Activated T-cell treated with anti-CD3 and anti-CD28 coated beads, Interleukin-2, amount 50 U/mL, for 48 hours (primary cell): ENCODE measurements at regions not wholly inside any gene's neighbourhood (a gene's known extent, or its start where the extent isn't known, plus 50 kb on each side); places are given as distances from the start of the nearest gene placed in this dataset.
A peak's percentile ranks its signal among the peaks of the same experiment; 100 is the strongest.
"Not testable (repeated sequence)": the region's sequence is repeated elsewhere in the genome, so short reads cannot be mapped to it uniquely, and the experiment has no call there.

Experiments
- DNase-seq, 2 experiments: peaks; one replicate each; pipeline ENCODE4 v3.0.0-alpha.2; 2020

- no peak for DNase-seq
Measured at GRCh38 chr17:11182430-11182829, 58.6 kb upstream of the SHISA6 start.

- DNase-seq: no peak
Measured at GRCh38 chr17:11178581-11178980, 62.4 kb upstream of the SHISA6 start.

DNA sequence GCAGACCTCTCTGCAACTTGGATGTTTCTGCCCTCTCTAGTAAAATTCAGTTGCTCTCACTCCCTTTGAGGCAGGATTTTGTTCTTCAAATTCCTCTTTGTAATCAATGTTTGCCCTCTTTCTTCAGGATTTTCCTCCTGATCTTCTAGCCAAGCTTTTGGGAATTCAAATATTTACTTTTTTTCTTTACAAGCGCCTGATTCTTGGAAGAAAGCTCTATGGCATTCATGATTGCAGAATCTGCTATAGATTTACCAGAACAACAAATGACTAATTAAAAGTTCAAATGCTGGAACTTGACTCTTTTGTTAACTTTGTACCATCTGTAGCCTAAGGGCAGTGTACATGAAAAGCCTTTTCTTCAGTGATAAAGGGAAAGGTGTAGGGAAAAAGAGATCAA is 63.7 kb upstream of the SHISA6 start:
- DNase-seq: no peak

GRCh38 chr17:11176549-11176948 is 64.5 kb upstream of the SHISA6 start:
- no peak for DNase-seq

DNA sequence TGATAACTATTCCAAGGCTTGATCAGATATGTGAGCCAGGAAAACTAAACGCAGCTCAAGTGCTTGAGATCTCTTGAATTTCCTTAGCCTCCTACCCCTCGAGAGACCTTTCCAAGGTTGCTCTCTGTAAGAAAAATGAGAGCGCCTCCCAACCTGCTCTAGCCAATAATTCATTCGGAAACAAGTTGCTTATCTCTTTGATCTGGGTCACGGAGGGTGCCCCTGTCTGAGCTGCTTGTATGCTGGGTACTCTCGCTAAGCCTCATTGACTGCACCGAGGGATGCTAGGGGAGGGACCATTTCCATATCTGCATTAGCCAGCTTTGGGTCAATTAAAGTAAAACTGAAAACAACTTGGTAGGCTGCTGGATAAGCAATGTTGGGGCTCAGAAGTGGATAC is 70.1 kb upstream of the SHISA6 start:
- DNase-seq: no peak

- no peak for DNase-seq
Measured at GRCh38 chr17:11151818-11152425, 89.1 kb upstream of the SHISA6 start.

- not testable (repeated sequence) for DNase-seq
Measured at GRCh38 chr17:11150906-11151511, 90.0 kb upstream of the SHISA6 start.

DNA sequence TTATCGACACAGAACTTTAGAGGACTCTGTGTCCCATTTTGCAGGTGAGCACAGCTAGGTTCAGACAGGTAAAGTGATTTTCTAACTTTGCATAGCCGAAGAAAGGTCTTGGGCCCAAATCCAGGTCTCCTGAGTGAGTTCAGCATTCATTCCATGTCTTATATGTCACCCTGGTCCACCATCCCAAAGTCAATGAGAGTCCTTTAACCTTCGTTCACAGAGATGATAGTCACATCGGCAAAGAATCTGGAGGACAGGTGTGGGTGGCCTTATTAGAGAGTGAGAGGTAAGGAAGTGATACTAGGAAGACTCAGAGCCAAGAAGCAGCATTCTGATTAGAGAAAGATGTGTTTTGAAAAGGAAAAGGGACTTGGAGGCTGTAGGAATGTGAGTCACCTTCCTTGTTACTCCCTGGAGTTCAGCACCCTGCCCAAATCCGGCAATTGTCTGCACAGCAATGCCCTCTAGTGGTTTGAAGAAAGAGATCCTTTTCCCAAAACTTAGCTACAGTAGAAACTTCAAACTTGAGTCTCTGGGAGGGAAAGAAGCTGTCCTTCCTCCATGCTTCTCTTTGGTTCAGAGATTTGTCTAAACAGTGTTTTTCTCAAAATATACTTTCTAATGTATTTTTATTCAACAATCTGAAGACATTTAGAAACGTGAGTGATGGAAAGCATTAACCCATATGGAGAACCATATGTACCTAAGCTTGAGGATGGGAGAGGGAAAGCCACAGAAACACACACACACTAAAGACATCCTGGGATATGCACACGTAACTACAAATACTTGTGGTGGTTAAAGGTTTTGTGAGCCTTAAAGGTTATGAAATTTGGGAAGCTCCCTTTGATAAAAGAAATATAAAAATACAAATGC is 96.4 kb upstream of the SHISA6 start:
- peak in 1 of 2 experiments; percentile 15 for DNase-seq

GRCh38 chr17:11142231-11142630 is 98.8 kb upstream of the SHISA6 start:
- DNase-seq: no peak

GRCh38 chr17:11140501-11140900 is 100.5 kb upstream of the SHISA6 start:
- DNase-seq: no peak

DNA sequence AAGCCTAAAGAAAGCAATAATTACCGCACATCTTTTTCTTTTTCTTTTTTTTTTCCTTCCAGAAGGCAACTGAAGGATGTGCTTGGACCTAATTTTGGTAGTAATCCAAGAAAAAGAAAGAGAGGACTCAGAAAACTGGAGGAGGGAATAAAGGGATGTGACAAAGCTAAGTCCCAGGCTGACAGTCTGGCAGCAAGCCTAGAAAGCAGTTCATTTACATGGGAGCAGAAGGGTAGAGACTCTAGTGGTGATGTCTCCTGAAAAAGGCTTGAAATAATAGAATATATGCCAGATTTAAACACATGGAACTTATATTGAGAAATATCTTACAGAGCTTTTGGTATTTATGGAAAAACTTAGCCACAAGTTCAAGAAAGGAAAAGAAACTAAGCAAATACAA is 101.0 kb upstream of the SHISA6 start:
- no peak for DNase-seq

- DNase-seq: no peak
Measured at GRCh38 chr17:11138023-11138422, 103.0 kb upstream of the SHISA6 start.

GRCh38 chr17:11135819-11136218 is 105.2 kb upstream of the SHISA6 start:
- no peak for DNase-seq

- no peak for DNase-seq
Measured at GRCh38 chr17:11130367-11130766, 110.6 kb upstream of the SHISA6 start.

GRCh38 chr17:11122908-11123307 is 118.1 kb upstream of the SHISA6 start:
- no peak for DNase-seq

- DNase-seq: no peak
Measured at GRCh38 chr17:11121341-11121985, 119.5 kb upstream of the SHISA6 start.

- DNase-seq: no peak
Measured at GRCh38 chr17:11109106-11109505, 131.9 kb upstream of the SHISA6 start.

- no peak for DNase-seq
Measured at GRCh38 chr17:11105141-11105540, 135.9 kb upstream of the SHISA6 start.

DNA sequence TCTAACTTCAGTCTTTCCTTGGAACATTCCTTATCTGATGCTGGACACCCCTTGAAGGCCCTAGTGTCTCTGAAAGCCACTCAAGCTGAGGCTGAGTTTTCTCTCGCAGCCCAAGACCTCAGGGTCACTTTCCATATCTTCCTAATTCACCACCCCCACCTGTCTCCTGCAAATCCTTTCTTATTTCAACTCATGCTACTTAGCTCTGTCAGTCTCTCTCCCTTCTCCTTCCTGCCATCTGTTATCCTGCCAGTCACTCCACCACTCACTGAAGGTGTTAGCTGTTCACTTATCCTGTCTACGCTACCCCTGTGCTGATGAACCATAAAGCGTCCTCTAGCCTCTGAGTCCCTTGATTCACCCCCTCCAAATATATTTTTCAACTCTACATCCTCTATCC is 143.9 kb upstream of the SHISA6 start:
- no peak for DNase-seq

GRCh38 chr17:11094331-11094730 is 146.7 kb upstream of the SHISA6 start:
- no peak for DNase-seq

DNA sequence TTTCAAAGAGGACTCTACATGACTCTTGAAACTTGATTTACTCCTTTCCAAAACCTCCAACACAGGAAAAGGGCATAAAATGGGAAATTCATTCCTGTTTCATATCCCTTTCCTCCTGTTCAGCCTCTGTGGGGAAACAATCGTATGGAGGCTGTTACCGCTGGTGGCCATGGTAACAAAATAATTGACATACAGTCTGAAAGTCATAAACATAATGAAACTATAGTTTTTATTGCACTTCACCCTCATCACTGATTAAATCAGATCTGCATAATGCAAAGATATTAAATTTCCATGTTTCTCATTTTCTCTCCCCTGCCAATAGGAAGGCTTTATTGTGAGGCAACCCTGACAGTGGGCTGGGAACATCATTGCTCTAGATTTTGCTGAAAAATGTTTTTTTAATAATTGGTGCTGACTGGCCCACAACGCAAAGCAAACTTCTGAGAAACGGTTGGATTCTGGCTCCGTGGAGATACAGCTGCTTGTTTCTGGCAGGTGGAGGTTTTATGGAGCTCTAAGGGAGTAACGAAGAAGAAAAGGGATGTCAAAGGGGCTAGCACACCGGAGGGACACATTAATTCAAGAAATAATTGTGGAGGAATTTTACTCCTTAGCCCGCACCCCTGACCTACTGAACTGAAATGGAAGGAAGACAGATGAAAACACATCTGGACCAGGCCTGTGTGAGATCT is 154.2 kb upstream of the SHISA6 start:
- DNase-seq: no peak

DNA sequence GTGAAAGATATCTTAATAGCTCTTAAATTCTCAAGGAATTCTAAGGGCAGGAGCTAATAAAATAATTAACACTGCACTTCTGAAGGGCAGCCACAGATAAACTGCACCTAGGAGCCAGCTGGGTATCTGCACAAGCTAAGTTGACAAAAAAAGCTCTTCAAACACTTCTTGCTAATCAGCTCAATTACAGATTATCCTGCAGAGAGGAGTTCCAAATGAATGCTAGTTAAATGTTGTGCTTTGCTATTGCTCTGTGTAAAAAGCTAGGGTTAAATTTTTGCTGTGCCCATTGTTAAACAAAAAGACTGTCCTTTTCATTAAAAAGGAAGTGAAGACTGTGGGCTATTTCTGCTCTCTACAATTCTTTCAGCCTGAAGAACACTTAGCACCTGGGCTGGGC is 158.5 kb upstream of the SHISA6 start:
- DNase-seq: no peak

- no peak for DNase-seq
Measured at GRCh38 chr17:11081342-11081741, 159.7 kb upstream of the SHISA6 start.
